Activated naive CD4-positive, alpha-beta T cell treated with anti-CD3 and anti-CD28 coated beads, Interleukin-2, amount 50 U/mL, for 16 hours (primary cell): ENCODE measurements at regions not wholly inside any gene's neighbourhood (a gene's known extent, or its start where the extent isn't known, plus 50 kb on each side); places are given as distances from the start of the nearest gene placed in this dataset.
"Not testable (repeated sequence)": the region's sequence is repeated elsewhere in the genome, so short reads cannot be mapped to it uniquely, and the experiment has no call there.

Experiments used
- DNase-seq: peaks from one replicate; pipeline ENCODE4 v3.0.0-alpha.2; 2020

DNA sequence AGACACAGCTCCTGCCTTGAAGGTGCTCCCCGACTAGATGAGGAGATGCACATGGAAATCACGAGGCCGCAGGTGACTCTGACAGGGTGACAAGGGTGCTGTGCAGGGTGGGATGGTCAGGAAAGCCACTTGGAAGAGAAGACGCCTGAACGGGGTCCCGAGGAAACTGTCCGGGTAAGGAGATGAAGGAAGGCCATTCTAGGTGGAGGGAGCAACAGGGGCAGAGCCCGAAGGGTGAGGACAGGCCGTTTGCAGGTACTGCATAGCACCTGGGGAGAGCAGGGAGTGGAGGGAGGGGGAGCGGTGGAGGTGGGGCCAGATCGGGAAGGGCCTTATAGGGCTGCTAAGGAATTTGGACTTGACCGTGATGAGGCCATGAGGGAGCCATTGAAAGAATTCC is 105.6 kb upstream of the DLG1 start:
- DNase-seq, result no peak

DNA sequence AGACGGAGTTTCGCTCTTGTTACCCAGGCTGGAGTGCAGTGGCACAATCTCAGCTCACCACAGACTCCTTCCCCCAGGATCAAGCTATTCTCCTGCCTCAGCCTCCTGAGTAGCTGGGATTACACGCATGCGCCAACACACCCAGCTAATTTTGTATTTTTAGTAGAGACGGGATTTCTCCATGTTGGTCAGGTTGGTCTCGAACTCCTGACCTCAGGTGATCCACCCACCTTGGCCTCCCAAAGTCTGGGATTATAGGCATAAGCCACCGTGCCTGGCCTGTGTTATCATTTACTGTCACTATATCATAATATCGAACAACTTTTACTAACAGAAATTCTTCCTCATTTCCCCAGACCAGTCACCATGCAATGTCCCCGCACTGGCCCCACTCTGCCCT is 104.0 kb upstream of the DLG1 start:
- not testable (repeated sequence) for DNase-seq

DNA sequence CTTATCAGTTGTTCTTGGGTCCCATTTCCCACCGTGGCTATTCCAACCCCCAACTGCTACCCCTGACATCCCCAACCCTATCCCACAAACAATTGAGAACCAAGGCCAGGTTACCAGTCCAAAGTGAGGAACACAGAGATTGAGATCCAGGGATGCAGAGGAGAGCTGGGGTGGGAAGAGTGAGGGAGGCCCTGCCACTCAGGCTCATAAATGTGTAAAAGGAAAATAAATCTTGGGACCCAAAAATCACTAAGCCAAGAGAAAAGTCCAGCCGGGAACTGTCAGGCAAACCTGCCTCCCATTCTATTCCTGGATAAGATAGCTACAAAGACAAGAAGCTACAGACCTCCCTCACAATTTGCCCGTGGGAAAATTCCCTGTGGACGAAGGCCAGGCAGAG is 101.1 kb upstream of the DLG1 start:
- DNase-seq, result no peak

DNA sequence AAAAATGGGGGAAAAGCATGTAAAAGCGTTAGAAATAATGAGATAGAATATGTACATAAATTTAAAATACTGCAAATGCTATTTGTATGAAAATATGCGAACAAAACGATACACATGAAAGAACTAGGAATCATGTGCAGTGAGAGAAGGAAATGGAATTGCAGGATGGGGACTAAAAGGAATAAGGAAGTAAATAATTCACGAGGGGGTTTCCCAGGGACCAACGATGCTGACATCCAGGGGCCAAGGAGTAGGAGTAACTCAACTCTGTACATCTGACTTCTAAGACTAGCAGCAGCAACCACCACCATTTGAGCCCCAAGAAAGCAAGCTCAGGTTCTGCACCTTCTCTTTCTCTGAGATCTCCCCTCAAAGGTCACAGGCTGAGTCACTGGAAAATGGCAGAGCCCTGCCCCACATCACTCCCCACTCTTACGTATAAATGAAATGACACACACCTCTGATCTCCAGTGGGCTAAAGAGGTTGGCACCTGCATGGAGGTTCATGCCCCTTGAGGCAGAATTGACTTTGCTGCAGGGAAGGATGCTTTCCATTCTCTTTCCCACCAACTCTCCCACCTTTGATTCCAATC is 100.0 kb upstream of the DLG1 start:
- peak; percentile 18 for DNase-seq

DNA sequence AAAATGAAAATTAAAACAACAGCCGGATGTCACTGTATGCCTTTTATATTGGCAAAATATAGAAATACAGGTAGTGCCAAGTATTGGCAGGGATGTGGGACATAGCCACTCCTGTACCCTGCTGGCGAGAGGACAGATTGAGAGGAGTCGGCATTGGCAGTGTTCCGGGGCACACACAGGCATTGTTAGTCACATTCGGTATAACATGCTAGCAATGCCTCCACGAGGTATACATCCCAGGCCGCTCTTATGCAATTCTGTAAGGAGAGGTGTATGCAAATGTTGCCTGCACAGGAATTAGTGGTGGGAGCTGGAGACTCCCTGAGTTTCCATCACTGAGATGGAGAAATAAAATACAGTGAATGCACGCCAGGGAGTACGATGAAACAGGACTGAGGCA is 99.4 kb upstream of the DLG1 start:
- DNase-seq, result no peak

DNA sequence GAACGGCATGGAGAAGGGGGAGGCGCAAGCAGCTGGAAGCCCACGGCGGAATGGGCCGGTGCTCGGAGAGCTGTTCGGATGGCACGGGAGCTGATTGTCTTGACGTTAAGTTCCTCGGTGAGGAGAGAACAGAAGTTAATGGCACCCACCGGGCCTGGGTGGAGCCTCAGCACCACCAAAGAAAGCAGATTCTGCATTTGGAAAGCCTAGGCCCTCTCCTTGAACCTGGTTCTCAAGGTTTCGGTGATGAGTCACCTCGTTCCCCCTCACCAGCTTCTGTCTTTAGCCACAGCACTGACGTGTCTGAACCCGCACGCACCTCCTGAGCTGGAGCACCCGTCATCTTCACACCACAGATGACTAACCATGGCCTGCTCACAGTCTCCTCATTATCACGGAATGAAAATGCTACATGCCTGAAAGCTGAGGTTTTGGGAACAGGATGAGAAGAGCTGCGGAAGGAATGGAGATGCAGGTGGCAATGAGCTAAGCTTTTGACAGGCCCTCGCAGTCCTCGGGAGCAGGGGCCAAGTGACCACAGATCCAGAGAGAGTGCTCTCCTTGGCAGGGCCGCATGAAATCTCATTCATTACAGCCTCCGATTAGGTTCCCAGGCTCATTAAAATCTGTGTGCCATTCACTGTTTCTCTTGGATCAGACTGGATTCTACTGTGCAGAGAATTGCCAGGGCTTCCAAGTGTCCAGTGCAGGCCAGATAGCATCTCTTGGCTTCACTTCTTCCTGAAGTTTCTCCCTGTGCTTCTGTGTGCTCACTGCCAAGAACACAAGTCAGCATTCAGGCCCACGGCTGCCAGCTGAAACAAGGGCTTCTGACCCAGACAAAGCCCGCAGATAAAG is 96.3 kb upstream of the DLG1 start:
- no peak for DNase-seq

DNA sequence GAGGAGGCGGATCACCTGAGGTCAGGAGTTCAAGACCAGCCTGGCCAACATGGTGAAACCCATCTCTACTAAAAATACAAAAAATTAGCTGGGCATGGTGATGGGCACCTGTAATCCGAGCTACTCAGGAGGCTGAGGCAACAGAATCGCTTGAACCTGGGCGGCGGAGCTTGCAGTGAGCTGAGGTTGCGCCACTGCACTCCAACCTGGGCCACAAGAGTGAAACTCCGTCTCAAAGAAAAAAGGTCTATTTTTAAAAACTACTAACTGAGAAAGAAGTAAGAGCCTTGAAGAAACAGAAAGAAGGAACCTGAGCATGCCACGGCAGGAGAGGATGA is 95.7 kb upstream of the DLG1 start:
- not testable (repeated sequence) for DNase-seq

DNA sequence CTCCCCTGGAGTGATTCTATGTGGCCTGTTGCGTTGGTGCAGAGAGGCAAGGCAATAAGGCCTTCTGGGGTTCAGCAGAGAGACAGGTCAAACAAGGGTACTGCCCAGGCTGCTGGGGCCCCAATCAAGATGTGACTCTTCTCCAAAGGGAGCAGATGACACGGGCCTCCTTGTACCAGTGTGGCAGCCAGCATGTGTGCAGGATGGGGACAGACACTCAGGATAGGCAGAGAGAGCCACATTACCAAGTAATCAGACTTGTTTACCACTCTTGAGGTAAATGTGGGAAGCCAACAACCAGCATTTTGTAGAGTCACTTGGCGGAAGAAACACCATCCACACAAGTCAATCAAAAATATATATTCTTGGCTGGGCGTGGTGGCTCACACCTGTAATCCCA is 95.3 kb upstream of the DLG1 start:
- no peak for DNase-seq

DNA sequence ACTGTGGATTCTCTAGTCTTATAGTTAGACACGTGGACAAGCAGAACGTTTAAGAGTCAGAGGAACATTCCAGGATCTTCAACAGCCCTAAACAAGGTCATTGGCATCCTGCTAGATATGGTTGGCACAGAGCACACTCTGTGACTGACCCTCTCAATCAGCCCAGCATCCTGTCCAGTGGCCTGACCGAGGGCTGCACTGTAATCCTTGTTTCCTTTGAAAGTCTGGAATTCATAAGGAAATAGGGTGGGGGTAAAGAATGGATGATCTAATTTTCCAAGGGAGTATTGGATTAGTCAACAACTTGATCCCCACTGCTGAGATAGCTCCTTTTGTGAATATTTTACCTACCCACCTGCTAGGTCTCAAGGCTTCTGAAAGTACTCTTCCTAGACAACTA is 94.5 kb upstream of the DLG1 start:
- DNase-seq, result no peak

DNA sequence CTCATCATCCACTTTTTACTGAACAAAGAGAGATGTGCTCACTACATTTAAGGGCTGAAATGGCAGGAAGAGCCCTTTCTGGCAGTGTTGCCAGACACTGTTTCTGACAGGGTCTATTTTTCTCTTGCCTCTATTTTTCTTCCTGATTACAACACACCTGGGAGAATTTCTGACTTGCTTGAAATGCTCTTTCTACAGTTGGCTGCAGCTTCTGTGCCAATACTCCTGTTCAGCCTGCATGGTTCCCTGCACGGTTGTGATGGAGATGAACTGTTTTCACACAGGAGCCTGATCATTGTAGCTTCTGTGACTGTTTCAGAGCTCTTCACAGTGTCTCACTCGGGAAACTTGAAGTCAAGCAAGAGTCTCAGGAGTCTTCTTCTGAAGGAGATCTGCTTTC is 83.0 kb upstream of the DLG1 start:
- no peak for DNase-seq

DNA sequence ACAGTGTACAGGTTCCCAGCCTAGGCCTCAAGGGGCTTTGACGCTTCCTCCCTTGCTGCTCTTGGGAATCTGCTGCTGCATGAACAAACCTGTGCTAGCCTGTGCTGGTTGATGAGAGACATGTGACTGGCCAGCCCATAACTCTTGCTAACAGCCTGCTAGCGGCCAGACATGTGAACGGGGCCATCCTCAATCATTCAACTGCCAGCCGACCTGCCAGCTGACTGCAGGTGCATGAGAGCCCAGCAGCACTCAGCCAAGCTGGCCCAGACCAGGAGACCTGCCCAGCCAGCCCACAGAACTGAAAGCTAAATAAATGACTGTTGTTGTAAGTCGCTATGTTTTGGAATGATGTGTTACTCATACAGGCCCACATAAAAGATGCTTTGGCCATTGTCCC is 82.4 kb upstream of the DLG1 start:
- no peak for DNase-seq

DNA sequence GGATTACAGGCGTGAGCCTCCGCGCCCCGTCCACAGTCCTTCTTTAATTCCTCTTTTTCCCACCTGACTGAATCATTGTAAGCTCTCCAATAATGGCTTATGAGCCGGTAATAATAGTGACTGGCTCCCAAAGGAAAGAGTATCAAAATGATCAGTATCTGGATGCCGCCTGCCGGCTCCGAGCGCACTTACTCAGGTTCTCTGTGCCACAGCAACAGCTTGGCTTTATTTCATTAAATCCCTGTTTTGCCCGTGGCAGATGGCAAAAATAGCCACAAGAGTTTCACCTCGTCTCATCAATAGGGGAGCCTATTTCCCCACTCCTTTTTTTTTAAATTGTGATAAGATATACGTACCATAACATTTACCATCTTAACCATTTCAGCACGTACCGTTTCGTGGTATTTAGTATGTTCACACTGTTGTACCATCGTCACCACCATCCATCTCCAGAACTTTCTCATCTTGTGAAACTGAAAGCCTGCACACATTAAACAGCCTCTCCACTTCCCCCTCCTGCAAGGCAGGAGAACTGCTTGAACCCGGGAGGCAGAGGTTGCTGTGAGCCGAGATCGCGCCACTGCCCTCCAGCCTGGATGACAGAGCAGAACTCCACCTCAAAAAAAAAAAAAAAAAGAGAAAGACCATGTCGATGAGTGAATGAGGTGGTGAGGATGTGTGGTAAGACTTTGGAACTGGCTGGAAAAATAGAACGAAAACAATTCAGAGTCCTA is 80.7 kb upstream of the DLG1 start:
- DNase-seq, result no peak

DNA sequence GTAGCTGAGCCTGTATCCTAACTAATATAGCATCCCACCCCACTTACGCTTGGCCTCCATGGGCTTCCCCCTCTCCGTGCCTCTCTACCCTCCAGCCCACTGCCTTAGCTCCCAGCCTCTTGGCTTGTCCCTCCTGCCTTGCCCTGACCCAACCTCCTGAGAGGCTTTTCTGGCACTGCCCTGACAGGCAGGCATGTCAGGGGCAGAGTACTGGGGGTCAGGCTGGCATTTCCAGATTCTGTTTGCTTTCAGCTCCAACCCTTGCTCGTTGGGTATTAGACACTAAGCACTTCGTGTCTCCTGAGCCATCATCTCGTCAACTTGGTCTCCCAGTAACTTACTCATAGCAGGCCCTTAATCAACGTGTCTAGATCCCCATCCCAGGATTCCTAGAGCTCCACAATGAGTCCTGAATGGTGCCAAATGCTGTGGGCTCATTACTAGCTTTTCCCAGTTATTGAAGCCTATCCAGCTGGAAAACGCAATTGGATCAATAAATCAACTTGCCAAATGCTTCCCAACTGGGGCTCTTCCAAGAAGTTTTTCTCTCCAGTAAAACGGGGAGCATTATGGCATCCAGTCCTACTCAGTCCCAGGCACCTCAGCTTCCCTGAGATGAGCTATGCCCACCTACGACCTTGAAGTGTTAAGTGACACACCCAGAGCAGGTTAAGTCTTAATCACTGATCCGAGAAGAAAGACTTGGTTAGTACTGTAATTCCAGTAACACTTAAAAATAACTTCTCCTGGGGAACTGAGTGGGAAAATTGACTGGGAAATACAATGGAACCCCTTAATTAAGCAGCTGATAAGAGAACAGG is 78.5 kb upstream of the DLG1 start:
- DNase-seq, result no peak

DNA sequence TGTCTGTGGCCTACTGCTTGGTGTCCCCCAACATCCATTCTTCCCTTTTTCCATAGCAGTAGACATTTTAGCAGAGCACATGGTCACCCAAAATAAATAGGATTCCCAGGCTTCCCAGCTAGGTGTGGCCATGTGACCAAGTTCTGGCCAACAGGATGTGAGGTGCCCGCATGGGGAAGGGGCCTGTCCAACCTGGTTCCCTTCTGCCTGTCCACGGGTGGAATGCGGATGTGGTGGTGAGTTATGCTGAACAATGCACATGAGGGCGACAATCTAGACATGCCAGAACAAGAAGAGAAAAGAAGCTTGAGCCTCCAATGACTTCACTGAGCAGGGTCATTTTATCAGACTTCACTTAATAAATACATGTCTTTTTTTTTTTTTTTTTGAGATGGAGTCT is 77.6 kb upstream of the DLG1 start:
- DNase-seq, result no peak

DNA sequence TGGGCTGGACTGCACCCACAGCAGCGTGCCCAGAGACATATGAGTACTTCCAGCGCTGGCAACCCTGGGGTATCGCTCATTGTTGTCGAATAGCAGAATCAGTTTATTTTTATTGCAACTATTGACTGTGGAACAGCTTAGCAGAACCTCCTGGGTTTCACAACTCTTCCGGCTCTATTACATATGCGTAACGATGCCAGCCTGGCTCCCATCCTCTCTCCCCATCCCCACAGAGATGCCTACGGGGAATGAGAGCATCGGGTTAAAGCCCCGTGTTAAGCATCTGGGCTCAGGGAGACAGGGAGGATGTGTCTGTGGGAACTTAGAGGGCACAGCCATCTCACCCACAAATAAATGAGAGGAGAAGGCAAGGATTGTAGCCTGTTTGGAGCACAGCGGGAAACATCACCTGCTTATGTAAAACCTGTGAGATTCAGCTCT is 76.6 kb upstream of the DLG1 start:
- no peak for DNase-seq

DNA sequence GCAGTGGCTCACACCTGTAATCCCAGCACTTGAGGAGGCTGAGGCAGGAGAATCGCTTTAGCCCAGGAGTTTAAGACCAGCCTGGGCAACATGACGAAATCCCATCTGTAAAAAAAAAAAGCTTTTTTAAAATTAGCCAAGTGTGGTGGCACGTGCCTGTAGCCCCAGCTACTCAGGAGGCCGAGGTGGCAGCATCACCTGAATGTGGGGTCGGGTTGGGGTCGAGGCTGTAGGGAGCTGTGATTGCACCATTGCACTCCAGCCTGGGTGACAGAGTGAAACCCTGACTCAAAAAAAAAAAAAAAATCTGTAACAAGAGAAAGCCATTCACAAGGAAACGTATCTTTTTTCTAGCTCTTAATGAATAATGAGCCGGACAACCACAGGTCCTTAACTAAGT is 74.7 kb upstream of the DLG1 start:
- DNase-seq, result no peak

DNA sequence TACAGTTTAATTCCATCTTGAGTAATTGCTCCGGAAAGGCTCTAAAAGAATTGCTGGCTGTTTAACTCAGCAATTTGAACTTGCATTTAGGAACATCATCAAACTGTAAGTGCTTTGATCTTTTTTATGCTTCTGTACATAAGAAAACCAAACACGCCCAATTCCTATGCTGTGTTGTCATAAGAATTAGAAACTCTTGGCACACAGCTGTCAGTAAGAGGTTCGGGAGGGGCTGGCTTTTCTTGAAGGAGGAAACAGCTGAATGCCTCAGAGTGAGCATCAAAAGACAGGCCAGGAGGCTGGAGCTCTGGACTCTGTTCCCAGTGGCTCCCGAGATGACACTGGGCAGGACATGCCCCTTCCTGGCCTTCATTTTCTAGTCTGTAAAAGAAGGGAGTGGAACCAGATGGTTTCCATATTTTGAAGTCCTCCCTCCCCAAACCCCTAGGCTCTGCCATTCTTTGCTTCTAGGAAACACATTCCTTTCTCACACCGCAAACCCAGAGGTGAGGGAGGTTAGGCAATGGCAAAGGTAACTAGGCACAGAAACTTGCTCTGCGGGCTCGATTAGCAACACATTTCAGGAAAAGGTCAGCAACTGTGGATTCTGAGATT is 73.7 kb upstream of the DLG1 start:
- DNase-seq, result no peak

DNA sequence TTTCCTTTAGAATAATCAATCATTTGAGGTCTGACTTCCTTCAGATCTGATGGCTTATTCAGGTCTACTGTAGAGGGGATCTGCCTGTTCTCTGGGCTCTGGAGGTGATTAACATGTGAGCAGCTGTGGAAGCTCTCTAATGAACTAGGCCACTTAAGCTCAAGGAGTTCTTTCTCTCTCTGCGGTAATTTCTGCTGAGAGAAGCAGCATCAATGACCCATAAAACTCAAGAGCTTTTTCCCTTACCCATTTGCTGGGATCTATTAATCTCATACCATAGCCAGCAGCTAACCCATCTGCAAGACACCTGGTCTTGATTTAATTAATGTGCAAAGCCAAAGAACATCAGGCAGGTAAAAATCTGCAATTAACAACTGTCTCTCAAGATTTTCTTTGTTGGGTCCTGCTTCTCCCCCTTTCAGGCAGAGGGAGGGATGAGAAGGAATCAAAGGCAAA is 73.2 kb upstream of the DLG1 start:
- DNase-seq, result no peak

DNA sequence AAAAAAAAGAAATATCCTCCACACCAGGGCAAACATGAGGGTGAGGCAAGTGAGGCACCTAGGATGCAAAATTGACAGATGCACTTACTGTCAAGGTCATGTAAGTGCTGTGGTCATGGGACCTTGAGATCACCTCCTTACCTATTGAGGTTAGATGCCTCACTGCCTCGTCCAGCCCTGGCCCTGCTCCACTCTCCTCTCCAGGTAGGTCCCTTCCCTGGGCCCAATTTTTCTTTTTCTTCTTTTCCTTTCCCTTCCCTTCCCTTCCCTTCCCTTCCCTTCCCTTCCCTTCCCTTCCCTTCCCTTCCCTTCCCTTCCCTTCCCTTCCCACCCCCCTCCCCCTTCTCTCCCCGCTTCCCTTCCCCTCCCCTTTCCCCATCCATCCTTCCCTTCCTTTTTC is 71.1 kb upstream of the DLG1 start:
- DNase-seq, result no peak

DNA sequence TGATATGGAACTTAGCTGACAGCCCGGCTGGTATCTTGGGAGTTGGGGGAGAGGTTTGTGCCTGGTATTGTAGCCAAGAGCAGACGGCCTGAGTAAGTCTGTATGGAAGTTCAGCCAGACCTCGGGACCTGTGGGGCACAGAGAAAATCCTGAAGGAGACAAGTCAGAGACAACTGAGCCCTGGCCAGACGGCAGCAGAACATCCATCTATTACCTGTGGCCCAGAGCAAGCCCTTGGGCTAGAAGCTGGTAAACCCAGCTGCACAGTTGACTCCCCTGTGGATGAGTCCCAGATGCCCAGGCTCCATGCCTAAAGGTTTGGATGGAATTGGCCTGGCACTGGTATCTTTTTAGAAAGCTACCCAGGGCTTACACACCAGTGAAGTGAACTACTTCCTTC is 70.4 kb upstream of the DLG1 start:
- no peak for DNase-seq

DNA sequence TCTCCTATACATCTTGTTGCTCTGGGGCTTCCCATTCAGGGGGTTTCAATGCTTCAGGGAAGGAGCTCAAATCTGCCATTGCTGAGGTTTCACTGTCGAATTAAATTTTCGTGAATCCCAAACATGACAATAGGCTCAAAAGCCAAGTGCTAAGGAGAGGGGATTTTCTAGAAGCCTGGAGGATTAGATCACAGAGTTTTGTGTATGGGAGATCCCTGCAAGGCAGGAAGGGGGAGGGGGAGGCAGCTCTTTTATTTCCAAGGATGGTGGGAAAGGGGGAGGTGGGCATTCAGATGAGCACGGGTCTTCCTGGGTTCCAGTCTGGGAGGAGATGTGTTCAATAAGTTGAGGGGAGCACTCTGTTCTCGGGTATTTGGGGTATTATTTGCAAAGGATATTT is 69.9 kb upstream of the DLG1 start:
- no peak for DNase-seq

DNA sequence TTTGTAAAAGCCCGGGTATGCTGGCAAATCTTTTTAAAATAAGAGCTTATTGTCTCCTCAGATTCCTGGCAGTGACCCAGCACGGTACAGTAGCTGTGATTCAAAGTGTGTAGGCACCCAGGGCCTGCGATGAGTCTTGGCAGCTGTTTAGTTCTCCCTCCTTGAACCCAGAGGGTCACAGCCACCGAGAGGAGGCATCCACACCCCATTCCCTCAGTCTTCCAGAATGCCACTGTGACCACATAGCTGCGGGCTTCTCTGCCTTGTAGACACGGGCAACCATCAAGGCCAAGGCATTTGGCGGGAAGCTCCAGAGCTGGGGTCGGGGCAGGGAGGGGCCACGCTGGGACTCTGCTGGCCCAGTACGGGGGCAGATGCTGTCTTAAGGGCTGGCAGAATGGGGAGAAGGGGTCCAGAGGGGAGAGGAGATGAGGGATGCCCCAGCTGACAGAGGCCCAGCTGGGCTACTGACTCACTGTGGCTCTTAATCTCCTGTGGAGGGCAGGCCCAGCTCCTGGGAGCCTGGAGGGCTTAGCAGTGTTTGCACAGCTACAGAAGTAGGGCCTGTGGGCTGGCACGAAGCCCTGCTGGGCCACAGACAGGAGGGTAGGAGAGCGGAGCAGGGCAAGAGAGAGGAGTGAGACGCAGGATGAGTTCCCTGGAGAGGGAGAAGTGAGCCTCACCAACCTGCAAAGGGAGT is 68.8 kb upstream of the DLG1 start:
- DNase-seq, result no peak
